Neural progenitor cell (in vitro differentiated cells): ENCODE measurements at regions not wholly inside any gene's neighbourhood (a gene's known extent, or its start where the extent isn't known, plus 50 kb on each side); places are given as distances from the start of the nearest gene placed in this dataset.

Source experiments
- DNase-seq: peaks from one replicate; pipeline ENCODE4 v3.0.0-alpha.2; 2016; ENCODE audit warnings: low spot score
- H2AFZ ChIP-seq: fragments of 200-600 bp; sonication (generic); replicated peaks from 2 replicates; pipeline ENCODE4 v1.6.1; 2016; ENCODE audit warnings: antibody characterized with exemption
- H3F3A ChIP-seq: fragments of 200-600 bp; sonication (generic); 2 replicates; pipeline ENCODE4 v1.6.1; 2016; ENCODE audit warnings: antibody characterized with exemption, low read depth
- H3K27ac ChIP-seq: fragments of 200-600 bp; sonication (generic); 2 replicates; pipeline ENCODE4 v1.5.1; 2016; ENCODE audit warnings: mild to moderate bottlenecking
- H3K27me3 ChIP-seq: fragments of 200-600 bp; sonication (generic); 2 replicates; pipeline ENCODE4 v1.6.1; 2016; ENCODE audit warnings: mild to moderate bottlenecking, moderate library complexity
- H3K36me3 ChIP-seq: fragments of 200-600 bp; sonication (generic); 2 replicates; pipeline ENCODE4 v1.5.1; 2016
- H3K4me1 ChIP-seq: fragments of 200-600 bp; sonication (generic); 2 replicates; pipeline ENCODE4 v1.6.1; 2016; ENCODE audit warnings: mixed run types
- H3K4me2 ChIP-seq: fragments of 200-600 bp; sonication (generic); 2 replicates; pipeline ENCODE4 v1.6.1; 2016
- H3K4me3 ChIP-seq: fragments of 200-600 bp; sonication (generic); 2 replicates; pipeline ENCODE4 v1.5.1; 2016
- H3K79me2 ChIP-seq: fragments of 200-600 bp; sonication (generic); 2 replicates; pipeline ENCODE4 v1.6.1; 2016; ENCODE audit warnings: low read depth
- H3K9ac ChIP-seq: fragments of 200-600 bp; sonication (generic); 2 replicates; pipeline ENCODE4 v1.6.1; 2016
- H3K9me3 ChIP-seq: fragments of 200-600 bp; sonication (generic); 2 replicates; pipeline ENCODE4 v1.5.1; 2016; ENCODE audit warnings: low read depth
- H4K20me1 ChIP-seq: fragments of 200-600 bp; sonication (generic); 2 replicates; pipeline ENCODE4 v1.6.1; 2016; ENCODE audit warnings: low read depth
- H3K27ac Mint-ChIP-seq: 3 replicates; pipeline ENCODE4 v1.8.0; 2021; ENCODE audit warnings: mixed read lengths
- H3K27me3 Mint-ChIP-seq: 2 replicates; pipeline ENCODE4 v1.8.0; 2022; ENCODE audit warnings: low read depth, mild to moderate bottlenecking, inconsistent platforms, moderate library complexity, mixed read lengths; ENCODE audit not compliant: insufficient read depth
- H3K36me3 Mint-ChIP-seq: 3 replicates; pipeline ENCODE4 v1.8.0; 2021; ENCODE audit warnings: mixed read lengths
- H3K4me1 Mint-ChIP-seq: 3 replicates; pipeline ENCODE4 v1.8.0; 2021; ENCODE audit warnings: mixed read lengths
- H3K4me3 Mint-ChIP-seq: 3 replicates; pipeline ENCODE4 v1.8.0; 2021; ENCODE audit warnings: mild to moderate bottlenecking, moderate library complexity, mixed read lengths
- H3K9me3 Mint-ChIP-seq: 3 replicates; pipeline ENCODE4 v1.8.0; 2020; ENCODE audit warnings: mixed read lengths
- EZH2 ChIP-seq: fragments of 200-600 bp; sonication (generic); IDR thresholded peaks from 2 replicates; pipeline ENCODE4 v1.6.1; 2017; ENCODE audit warnings: antibody characterized with exemption, mild to moderate bottlenecking, moderate library complexity
- EZH2phosphoT487 ChIP-seq: fragments of 200-600 bp; sonication (generic); IDR thresholded peaks from 2 replicates; pipeline ENCODE4 v1.6.1; 2017; ENCODE audit warnings: antibody characterized with exemption
- TF ChIP-seq, protein P1 (sequence below): fragments of 200-600 bp; sonication (generic); IDR thresholded peaks from 2 replicates; pipeline ENCODE4 v1.5.1; 2017; ENCODE audit warnings: antibody characterized with exemption, mild to moderate bottlenecking

DNA sequence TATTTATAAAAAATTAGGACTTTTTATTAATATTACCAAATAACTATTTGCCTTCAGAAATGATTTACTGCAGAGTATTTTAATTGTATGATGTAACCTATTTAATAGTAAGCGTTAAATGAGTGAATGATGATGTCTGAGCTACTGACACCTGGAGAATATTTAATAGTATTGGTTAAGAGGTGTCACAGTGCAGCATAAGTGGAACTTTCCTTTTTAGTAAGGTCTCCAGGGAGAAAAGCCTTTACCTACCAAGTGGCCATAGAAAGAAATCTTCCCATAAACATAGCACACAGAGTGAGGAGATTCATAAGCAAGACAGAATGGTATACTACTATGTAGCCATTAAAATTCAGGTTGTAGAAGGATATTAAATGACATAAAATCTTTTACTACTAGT lies 441.7 kb downstream of the TBL1XR1 start:
- Histone ChIP-seq H3K9me3 (no peaks in the 10 kb centered on the region), H3K4me2 (no peak overlapping the region), H3K4me3 (no peak overlapping the region), H3K79me2 (no peaks in the 10 kb centered on the region), H3K27ac (no peak overlapping the region), H3K9ac (no peak overlapping the region), H3K4me1 (no peaks in the 10 kb centered on the region), H3K36me3 (no peaks in the 10 kb centered on the region), H3F3A (no peaks in the 10 kb centered on the region), H4K20me1 (no peaks in the 10 kb centered on the region), H2AFZ (no peak overlapping the region), H3K27me3 (no peaks in the 10 kb centered on the region)
- no peak for DNase-seq
- H3K9me3 Mint-ChIP-seq: no peaks in the 10 kb centered on the region
- H3K36me3 Mint-ChIP-seq: no peaks in the 10 kb centered on the region
- H3K4me3 Mint-ChIP-seq: no peak overlapping the region
- peaks cover 2% of the 10 kb centered on the region for H3K27me3 Mint-ChIP-seq
- H3K27ac Mint-ChIP-seq: no peak overlapping the region
- H3K4me1 Mint-ChIP-seq: no peaks in the 10 kb centered on the region
- TF ChIP-seq EZH2phosphoT487 (no peak), EZH2 (no peak)
- TF ChIP-seq, protein P1, sequence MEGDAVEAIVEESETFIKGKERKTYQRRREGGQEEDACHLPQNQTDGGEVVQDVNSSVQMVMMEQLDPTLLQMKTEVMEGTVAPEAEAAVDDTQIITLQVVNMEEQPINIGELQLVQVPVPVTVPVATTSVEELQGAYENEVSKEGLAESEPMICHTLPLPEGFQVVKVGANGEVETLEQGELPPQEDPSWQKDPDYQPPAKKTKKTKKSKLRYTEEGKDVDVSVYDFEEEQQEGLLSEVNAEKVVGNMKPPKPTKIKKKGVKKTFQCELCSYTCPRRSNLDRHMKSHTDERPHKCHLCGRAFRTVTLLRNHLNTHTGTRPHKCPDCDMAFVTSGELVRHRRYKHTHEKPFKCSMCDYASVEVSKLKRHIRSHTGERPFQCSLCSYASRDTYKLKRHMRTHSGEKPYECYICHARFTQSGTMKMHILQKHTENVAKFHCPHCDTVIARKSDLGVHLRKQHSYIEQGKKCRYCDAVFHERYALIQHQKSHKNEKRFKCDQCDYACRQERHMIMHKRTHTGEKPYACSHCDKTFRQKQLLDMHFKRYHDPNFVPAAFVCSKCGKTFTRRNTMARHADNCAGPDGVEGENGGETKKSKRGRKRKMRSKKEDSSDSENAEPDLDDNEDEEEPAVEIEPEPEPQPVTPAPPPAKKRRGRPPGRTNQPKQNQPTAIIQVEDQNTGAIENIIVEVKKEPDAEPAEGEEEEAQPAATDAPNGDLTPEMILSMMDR: no peak

DNA sequence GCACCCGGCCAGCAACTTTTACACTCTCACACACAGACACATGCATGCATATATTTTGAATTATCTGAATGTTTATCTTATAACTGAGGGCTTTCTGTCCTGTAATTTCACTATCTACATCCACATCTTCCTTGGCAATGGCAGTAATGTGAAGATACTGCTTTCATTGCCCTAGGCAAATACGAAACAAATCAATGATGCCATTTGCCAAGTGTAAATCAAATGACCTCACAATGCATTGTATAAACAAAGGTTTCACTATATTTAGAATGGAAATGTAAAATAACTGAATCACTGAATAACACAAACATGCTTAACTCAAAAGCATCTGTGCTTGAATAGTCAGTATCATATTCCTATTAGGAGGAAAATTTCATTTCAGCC lies 455.6 kb downstream of the TBL1XR1 start:
- no peak for DNase-seq
- Histone ChIP-seq H3K36me3 (no peaks in the 10 kb centered on the region), H3K4me3 (no peak overlapping the region), H3F3A (no peaks in the 10 kb centered on the region), H3K4me1 (no peaks in the 10 kb centered on the region), H3K27ac (no peak overlapping the region), H2AFZ (no peak overlapping the region), H3K79me2 (no peaks in the 10 kb centered on the region), H3K9ac (no peak overlapping the region), H4K20me1 (no peaks in the 10 kb centered on the region), H3K27me3 (no peaks in the 10 kb centered on the region), H3K4me2 (no peak overlapping the region), H3K9me3 (no peaks in the 10 kb centered on the region)
- TF ChIP-seq, protein P1: no peak
- TF ChIP-seq EZH2 (no peak), EZH2phosphoT487 (no peak)
- Mint-ChIP-seq H3K4me1 (no peaks in the 10 kb centered on the region), H3K27me3 (no peaks in the 10 kb centered on the region), H3K27ac (no peak overlapping the region), H3K4me3 (no peak overlapping the region), H3K9me3 (no peaks in the 10 kb centered on the region), H3K36me3 (no peaks in the 10 kb centered on the region)

DNA sequence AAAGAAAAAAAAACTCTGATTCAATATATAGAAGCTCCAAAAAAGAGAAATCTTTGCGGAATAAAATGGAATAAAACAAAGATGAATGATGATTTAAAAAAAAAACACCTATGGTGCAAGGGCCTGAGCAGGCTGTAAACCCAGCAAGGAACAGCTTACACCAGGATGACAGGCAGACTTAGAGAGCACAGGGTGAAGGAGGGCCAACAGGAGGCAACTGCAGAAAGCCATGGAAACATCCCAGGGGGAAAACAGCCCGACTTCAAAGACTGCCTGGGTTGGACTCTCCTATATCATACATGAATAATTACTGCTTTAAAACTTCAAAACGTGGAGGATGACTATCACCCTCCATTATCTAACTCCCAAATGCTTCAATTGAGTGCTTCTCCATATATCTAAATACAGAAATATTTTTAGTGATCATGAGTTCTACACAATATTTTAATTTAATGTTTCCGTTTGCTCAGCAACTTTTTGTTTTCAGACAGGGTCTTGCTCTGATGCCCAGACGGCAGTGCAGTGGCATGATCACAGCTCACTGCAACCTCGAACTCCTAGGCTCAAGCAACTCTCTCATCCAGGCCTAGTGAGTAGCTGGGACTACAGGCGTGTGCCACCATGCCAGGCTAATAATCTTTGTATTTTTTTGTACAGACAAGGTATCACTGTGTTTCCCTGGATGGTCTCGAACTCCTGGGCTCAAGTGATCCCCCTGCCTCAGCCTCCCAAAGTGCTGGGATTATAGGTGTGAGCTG lies 456.2 kb downstream of the TBL1XR1 start:
- H3K9me3 ChIP-seq: no peaks in the 10 kb centered on the region
- H3K9ac ChIP-seq: no peak overlapping the region
- DNase-seq: no peak
- H3K4me2 ChIP-seq: no peak overlapping the region
- no peaks in the 10 kb centered on the region for H3K79me2 ChIP-seq
- Mint-ChIP-seq H3K36me3 (no peaks in the 10 kb centered on the region), H3K27ac (no peak overlapping the region), H3K9me3 (no peaks in the 10 kb centered on the region), H3K27me3 (no peaks in the 10 kb centered on the region), H3K4me3 (no peak overlapping the region), H3K4me1 (no peaks in the 10 kb centered on the region)
- no peaks in the 10 kb centered on the region for H3K36me3 ChIP-seq
- no peaks in the 10 kb centered on the region for H3F3A ChIP-seq
- no peak overlapping the region for H3K4me3 ChIP-seq
- no peak for TF ChIP-seq EZH2
- TF ChIP-seq, protein P1: no peak
- no peak for TF ChIP-seq EZH2phosphoT487
- H3K27ac ChIP-seq: no peak overlapping the region
- H4K20me1 ChIP-seq: no peaks in the 10 kb centered on the region
- no peaks in the 10 kb centered on the region for H3K4me1 ChIP-seq
- no peak overlapping the region for H2AFZ ChIP-seq
- no peaks in the 10 kb centered on the region for H3K27me3 ChIP-seq
